Neutrophil (primary cell): ENCODE measurements at regions not wholly inside any gene's neighbourhood (a gene's known extent, or its start where the extent isn't known, plus 50 kb on each side); places are given as distances from the start of the nearest gene placed in this dataset.

ENCODE experiments used
- H3K27ac ChIP-seq: fragments of 200-600 bp; sonication (generic); 2 replicates; pipeline ENCODE4 v1.5.1; 2016; ENCODE audit warnings: mild to moderate bottlenecking, moderate library complexity
- H3K27me3 ChIP-seq: fragments of 200-600 bp; sonication (generic); 2 replicates; pipeline ENCODE4 v1.6.0; 2016; ENCODE audit warnings: mild to moderate bottlenecking
- H3K36me3 ChIP-seq: fragments of 200-600 bp; sonication (generic); 2 replicates; pipeline ENCODE4 v1.5.1; 2017
- H3K4me1 ChIP-seq, 2 experiments: fragments of 200-600 bp in 1 of 2; sonication (generic) in 1 of 2; 1 replicate in 1 of 2; 2 replicates in 1 of 2; pipeline versions ENCODE4 v1.5.1 to v1.6.1; 2013 to 2016; ENCODE audit warnings: low read depth in 1 of 2, low read length in 1 of 2, mild to moderate bottlenecking in 1 of 2, moderate library complexity in 1 of 2; ENCODE audit not compliant: control insufficient read depth in 1 of 2, insufficient read depth in 1 of 2
- H3K4me3 ChIP-seq, 2 experiments: fragments of 200-600 bp in 1 of 2; sonication (generic) in 1 of 2; 1 replicate in 1 of 2; 2 replicates in 1 of 2; pipeline ENCODE4 v1.5.1; 2013 to 2016; ENCODE audit warnings: low read depth in 1 of 2, low read length in 1 of 2, mild to moderate bottlenecking in 1 of 2, moderate library complexity in 1 of 2
- H3K9me3 ChIP-seq: fragments of 200-600 bp; sonication (generic); 2 replicates; pipeline ENCODE4 v1.5.1; 2016
- TF ChIP-seq, protein P1 (sequence below): fragments of 200-600 bp; sonication (generic); IDR thresholded peaks from 2 replicates; pipeline ENCODE4 v1.5.1; 2016; ENCODE audit warnings: antibody characterized with exemption

DNA sequence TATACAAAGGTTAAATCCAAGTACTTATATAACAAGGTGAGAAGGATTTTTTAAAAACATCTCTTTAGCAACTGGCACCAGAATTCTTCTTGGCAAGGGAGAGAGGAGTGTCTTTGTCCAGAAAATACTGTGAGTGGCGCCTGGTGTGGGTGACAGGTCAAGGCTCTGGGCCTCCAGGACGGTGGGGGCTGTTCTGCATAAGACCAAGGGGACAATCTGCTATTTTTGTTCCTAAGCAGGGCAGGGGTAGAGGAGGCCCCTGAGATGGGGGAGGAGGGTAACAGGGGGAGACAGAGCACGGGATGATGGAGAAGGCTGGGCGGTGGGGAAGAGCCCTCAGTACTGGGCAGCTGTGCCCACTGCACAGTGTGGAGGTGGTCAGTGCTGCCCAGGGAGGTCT lies 51.6 kb upstream of the TAF1B start:
- TF ChIP-seq, protein P1, sequence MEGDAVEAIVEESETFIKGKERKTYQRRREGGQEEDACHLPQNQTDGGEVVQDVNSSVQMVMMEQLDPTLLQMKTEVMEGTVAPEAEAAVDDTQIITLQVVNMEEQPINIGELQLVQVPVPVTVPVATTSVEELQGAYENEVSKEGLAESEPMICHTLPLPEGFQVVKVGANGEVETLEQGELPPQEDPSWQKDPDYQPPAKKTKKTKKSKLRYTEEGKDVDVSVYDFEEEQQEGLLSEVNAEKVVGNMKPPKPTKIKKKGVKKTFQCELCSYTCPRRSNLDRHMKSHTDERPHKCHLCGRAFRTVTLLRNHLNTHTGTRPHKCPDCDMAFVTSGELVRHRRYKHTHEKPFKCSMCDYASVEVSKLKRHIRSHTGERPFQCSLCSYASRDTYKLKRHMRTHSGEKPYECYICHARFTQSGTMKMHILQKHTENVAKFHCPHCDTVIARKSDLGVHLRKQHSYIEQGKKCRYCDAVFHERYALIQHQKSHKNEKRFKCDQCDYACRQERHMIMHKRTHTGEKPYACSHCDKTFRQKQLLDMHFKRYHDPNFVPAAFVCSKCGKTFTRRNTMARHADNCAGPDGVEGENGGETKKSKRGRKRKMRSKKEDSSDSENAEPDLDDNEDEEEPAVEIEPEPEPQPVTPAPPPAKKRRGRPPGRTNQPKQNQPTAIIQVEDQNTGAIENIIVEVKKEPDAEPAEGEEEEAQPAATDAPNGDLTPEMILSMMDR: no peak
- Histone ChIP-seq H3K27me3 (peaks cover 25% of the 10 kb centered on the region), H3K4me3 (no peak overlapping the region)

DNA sequence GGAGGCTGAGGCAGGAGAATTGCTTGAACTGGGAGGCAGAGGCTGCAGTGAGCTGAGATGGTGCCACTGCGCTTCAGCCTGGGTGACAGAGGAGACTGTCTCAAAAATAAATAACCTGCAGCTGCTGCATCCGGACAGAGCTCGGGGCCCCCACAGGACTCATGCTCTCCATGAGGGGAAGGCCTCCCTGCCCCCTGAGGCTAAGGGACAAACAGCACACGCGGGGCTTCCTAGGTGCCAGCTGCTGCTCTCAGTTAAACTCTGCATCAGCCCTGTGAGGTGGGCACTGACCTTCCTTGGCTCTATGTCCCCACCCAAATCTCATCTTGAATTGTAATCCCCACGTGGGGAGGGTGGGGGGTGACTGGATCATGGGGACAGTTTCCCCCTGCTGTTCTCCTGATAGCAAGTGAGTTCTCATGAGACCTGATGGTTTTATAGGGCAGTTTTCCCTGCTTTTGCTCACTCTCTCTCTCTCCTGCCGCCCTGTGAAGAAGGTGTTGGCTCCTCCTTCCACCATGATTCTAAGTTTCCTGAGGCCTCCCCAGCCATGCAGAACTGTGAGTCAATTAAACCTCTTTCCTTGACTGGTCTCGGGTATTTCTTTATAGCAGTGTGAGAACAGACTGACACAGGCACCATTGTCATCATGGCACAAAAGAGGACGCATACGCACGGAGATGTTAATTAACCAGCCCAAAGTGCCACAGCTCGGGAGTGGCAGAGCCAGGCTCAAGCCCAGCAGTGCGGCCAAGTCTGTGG lies 49.9 kb upstream of the TAF1B start:
- Histone ChIP-seq H3K27ac (no peak overlapping the region), H3K4me3 (no peak overlapping the region), H3K36me3 (no peaks in the 10 kb centered on the region), H3K27me3 (peaks cover 12% of the 10 kb centered on the region), H3K9me3 (no peaks in the 10 kb centered on the region), H3K4me1 (no peaks in the 10 kb centered on the region)
- TF ChIP-seq, protein P1: no peak

More for the DNA sequence above, 51.6 kb upstream of the TAF1B start:
- Histone ChIP-seq H3K9me3 (no peaks in the 10 kb centered on the region), H3K27ac (no peak overlapping the region), H3K4me1 (no peaks in the 10 kb centered on the region), H3K36me3 (no peaks in the 10 kb centered on the region)
